ENCODE measurements at regions not wholly inside any gene's neighbourhood (a gene's known extent, or its start where the extent isn't known, plus 50 kb on each side); places are given as distances from the start of the nearest gene placed in this dataset.

- TF ChIP-seq CEBPZ (IDR thresholded peaks at IDR 0.05; ENCODE audit: borderline replicate concordance, low read depth, low read length) (no peak), MAFK (IDR thresholded peaks at IDR 0.05; ENCODE audit: low read length) (peak; percentile 31; the same call in 1 of the 2 replicates), C11orf30 (IDR thresholded peaks at IDR 0.05; ENCODE audit: low read depth) (peak; percentile 29; the same call in 1 of the 2 replicates), MYC (IDR thresholded peaks at IDR 0.05; ENCODE audit: low read depth, low read length) (no peak), MYC (CRISPR knock-in tag; IDR thresholded peaks at IDR 0.05; ENCODE audit: borderline replicate concordance, low read depth) (no peak), MAFF (IDR thresholded peaks at IDR 0.05; ENCODE audit: low read length) (0 out of 2 replicates have a peak, but pooled peaks have one; percentile 19)
Observed at GRCh38 chr4:11910812-11911211, 482.1 kb upstream of the HS3ST1 start (continued).

DNA sequence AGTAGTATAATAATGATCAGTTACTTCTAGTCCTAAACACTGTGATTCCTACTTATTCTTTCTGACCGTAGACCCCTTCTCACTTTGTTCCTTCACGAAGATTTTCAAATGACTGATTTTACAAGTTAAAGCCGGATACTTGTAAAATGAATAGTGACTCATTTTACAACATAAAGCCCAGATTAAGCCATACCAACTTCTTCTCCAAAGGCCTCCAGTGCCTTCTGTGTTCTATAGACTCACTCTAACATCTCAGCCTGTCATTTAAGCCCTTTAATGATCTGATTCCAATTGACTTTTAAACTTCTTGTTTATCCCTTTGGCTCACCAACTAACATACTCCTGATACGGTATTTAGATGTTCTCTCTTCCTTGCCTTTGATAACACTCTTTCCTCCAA, 480.0 kb upstream of the HS3ST1 start:
- H3K36me3 ChIP-seq (ENCODE audit: control insufficient read depth, insufficient read depth, low read length): no peaks in the 10 kb centered on the region
- intact Hi-C loops (cut with micrococcal nuclease): no loop called here
- WGBS (ENCODE audit: insufficient coverage, low coverage, missing lambda C conversion rate): 2% methylated on average over 4 of the region's 4 CpGs
- H3K79me2 ChIP-seq (ENCODE audit: control insufficient read depth, insufficient read depth, low read length): no peaks in the 10 kb centered on the region
- no peaks in the 10 kb centered on the region for H3K27me3 ChIP-seq (ENCODE audit: control insufficient read depth in 2 of 2, insufficient read depth in 2 of 2, low read length in 2 of 2)
- FAIRE-seq (no peak), DNase-seq (ENCODE audit: extremely low read depth in 1 of 4, low spot score in 3 of 4) (no peak), ATAC-seq (no peak)
- no peak overlapping the region for H2AFZ ChIP-seq (ENCODE audit: low read depth, low read length)
- H3K27ac ChIP-seq (ENCODE audit: extremely low read depth, low read depth, low read length): no peak overlapping the region
- H3K4me3 ChIP-seq: no peak overlapping the region
- no TSS peak for BruUV-seq (replicated peaks)
- no peak overlapping the region for H3K4me2 ChIP-seq (ENCODE audit: insufficient read depth, low read length)
- H4K20me1 ChIP-seq (replicated peaks; ENCODE audit: control insufficient read depth, insufficient read depth, low read length): no peaks in the 10 kb centered on the region
- in situ Hi-C loops (cut with MboI): no loop called here
- POLR2A ChIA-PET: no interaction called here
- H3K4me1 ChIP-seq (replicated peaks in 1 of 2; ENCODE audit: control insufficient read depth in 2 of 2, insufficient read depth in 2 of 2, low read length in 2 of 2): no peaks in the 10 kb centered on the region
- H3K9me1 ChIP-seq (ENCODE audit: control insufficient read depth, insufficient read depth, low read length): no peaks in the 10 kb centered on the region
- H3K9ac ChIP-seq (ENCODE audit: insufficient read depth in 1 of 2, low read depth in 2 of 2, low read length in 2 of 2): no peak overlapping the region
- no peaks in the 10 kb centered on the region for H3K9me3 ChIP-seq (replicated peaks; ENCODE audit: control insufficient read depth, insufficient read depth, low read depth, low read length)
- CTCF ChIA-PET (ENCODE audit: low intra/inter-chr PET ratio): no interaction called here
- TF ChIP-seq ZNF3 (CRISPR knock-in tag; IDR thresholded peaks at IDR 0.05): no peak
- TF ChIP-seq PML (IDR thresholded peaks at IDR 0.05; ENCODE audit: low read length): no peak
- TF ChIP-seq SAFB2 (IDR thresholded peaks at IDR 0.05; ENCODE audit: borderline replicate concordance, low read depth, low read length, severe bottlenecking): no peak
- TF ChIP-seq HDAC6 (IDR thresholded peaks at IDR 0.05; ENCODE audit: low read depth, low read length): no peak
- TF ChIP-seq CEBPB (tag; IDR thresholded peaks at IDR 0.05): no peak
- TF ChIP-seq ZNF830 (CRISPR knock-in tag; IDR thresholded peaks at IDR 0.05): no peak
- no peak for TF ChIP-seq TBP (optimal IDR thresholded peaks at IDR 0.05; ENCODE audit: low read depth, low read length)
- TF ChIP-seq, protein P1, sequence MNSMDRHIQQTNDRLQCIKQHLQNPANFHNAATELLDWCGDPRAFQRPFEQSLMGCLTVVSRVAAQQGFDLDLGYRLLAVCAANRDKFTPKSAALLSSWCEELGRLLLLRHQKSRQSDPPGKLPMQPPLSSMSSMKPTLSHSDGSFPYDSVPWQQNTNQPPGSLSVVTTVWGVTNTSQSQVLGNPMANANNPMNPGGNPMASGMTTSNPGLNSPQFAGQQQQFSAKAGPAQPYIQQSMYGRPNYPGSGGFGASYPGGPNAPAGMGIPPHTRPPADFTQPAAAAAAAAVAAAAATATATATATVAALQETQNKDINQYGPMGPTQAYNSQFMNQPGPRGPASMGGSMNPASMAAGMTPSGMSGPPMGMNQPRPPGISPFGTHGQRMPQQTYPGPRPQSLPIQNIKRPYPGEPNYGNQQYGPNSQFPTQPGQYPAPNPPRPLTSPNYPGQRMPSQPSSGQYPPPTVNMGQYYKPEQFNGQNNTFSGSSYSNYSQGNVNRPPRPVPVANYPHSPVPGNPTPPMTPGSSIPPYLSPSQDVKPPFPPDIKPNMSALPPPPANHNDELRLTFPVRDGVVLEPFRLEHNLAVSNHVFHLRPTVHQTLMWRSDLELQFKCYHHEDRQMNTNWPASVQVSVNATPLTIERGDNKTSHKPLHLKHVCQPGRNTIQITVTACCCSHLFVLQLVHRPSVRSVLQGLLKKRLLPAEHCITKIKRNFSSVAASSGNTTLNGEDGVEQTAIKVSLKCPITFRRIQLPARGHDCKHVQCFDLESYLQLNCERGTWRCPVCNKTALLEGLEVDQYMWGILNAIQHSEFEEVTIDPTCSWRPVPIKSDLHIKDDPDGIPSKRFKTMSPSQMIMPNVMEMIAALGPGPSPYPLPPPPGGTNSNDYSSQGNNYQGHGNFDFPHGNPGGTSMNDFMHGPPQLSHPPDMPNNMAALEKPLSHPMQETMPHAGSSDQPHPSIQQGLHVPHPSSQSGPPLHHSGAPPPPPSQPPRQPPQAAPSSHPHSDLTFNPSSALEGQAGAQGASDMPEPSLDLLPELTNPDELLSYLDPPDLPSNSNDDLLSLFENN (IDR thresholded peaks at IDR 0.05; ENCODE audit: low read depth in 2 of 2, low read length in 2 of 2): no peak
- TF ChIP-seq E2F1 (CRISPR knock-in tag; IDR thresholded peaks at IDR 0.05): no peak

Data from K562 (cell line).